ENCODE measurements at regions not wholly inside any gene's neighbourhood (a gene's known extent, or its start where the extent isn't known, plus 50 kb on each side); places are given as distances from the start of the nearest gene placed in this dataset.

GRCh38 chr10:8386781-8387180 is 332.3 kb downstream of the GATA3 start:
- TF ChIP-seq CTCF (IDR thresholded peaks at IDR 0.05) = no peak
- TF ChIP-seq POLR2A (IDR thresholded peaks at IDR 0.05) = no peak

Data from thyroid gland (tissue), 4 donors.